IMR-90 (cell line): ENCODE measurements at regions not wholly inside any gene's neighbourhood (a gene's known extent, or its start where the extent isn't known, plus 50 kb on each side); places are given as distances from the start of the nearest gene placed in this dataset.

Experiments used
- ATAC-seq: fragments of 200-7000 bp; cut with Tn5 transposase; 2 replicates; pipeline ENCODE4 v1.9.1; 2020; ENCODE audit warnings: low read depth, mild to moderate bottlenecking, moderate library complexity
- BruUV-seq: library from RNA; stranded (reverse); fragments of 400-500 nt; replicated peaks from 2 replicates; lab custom pipeline; 2021; lab: Mats Ljungman, UMichigan
- CTCF ChIA-PET: fragments of 300-600 bp; formaldehyde crosslinking; extraction: SDS; loops from one replicate; lab custom pipeline; 2021; ENCODE audit warnings: antibody characterized with exemption; lab: Yijun Ruan, JAX
- POLR2A ChIA-PET: fragments of 300-600 bp; sonication (Branson Sonifier 250); formaldehyde crosslinking; loops from one replicate; lab custom pipeline; 2022; ENCODE audit warnings: antibody characterized with exemption; ENCODE audit not compliant: unreplicated experiment; lab: Charles Lee
- DNase-seq: peaks from one replicate; pipeline ENCODE4 v3.0.0; 2013
- H2AFZ ChIP-seq: replicated peaks from 2 replicates; pipeline ENCODE3; 2013; ENCODE audit warnings: low read length, mild to moderate bottlenecking; ENCODE audit not compliant: poor library complexity
- H2AK5ac ChIP-seq: 2 replicates; pipeline ENCODE4 v1.6.1; 2013; ENCODE audit warnings: low read depth, low read length, inconsistent platforms
- H2AK9ac ChIP-seq: replicated peaks from 2 replicates; pipeline ENCODE3; 2013; ENCODE audit warnings: mild to moderate bottlenecking, low read depth, low read length, moderate library complexity; ENCODE audit not compliant: poor library complexity
- H2BK120ac ChIP-seq: 2 replicates; pipeline ENCODE4 v1.6.1; 2013; ENCODE audit warnings: low read depth, low read length, inconsistent platforms
- H2BK15ac ChIP-seq: 3 replicates; pipeline ENCODE4 v1.6.1; 2013; ENCODE audit warnings: low read depth, low read length, inconsistent platforms
- H2BK20ac ChIP-seq: 2 replicates; pipeline ENCODE4 v1.6.1; 2013; ENCODE audit warnings: low read depth, mild to moderate bottlenecking, inconsistent platforms, low read length, moderate library complexity
- H2BK5ac ChIP-seq: 2 replicates; pipeline ENCODE4 v1.6.1; 2013; ENCODE audit warnings: mild to moderate bottlenecking, low read depth, low read length, inconsistent platforms; ENCODE audit not compliant: poor library complexity, severe bottlenecking
- H3K14ac ChIP-seq: replicated peaks from 2 replicates; pipeline ENCODE4 v1.6.1; 2013; ENCODE audit warnings: low read depth, low read length, inconsistent platforms
- H3K18ac ChIP-seq: 2 replicates; pipeline ENCODE4 v1.6.1; 2013; ENCODE audit warnings: low read depth, low read length, control low read depth
- H3K23ac ChIP-seq: 2 replicates; pipeline ENCODE4 v1.6.1; 2013; ENCODE audit warnings: low read depth, low read length, inconsistent platforms
- H3K27ac ChIP-seq: 2 replicates; pipeline ENCODE4 v1.5.1; 2013; ENCODE audit warnings: mild to moderate bottlenecking, control low read depth, low read length; ENCODE audit not compliant: insufficient read depth
- H3K27me3 ChIP-seq: 2 replicates; pipeline ENCODE4 v1.6.1; 2013; ENCODE audit warnings: low read length; ENCODE audit not compliant: control insufficient read depth, insufficient read depth
- H3K36me3 ChIP-seq: 2 replicates; pipeline ENCODE4 v1.6.1; 2013; ENCODE audit warnings: low read length, mixed read lengths; ENCODE audit not compliant: control insufficient read depth, insufficient read depth
- H3K4ac ChIP-seq: 2 replicates; pipeline ENCODE4 v1.6.1; 2013; ENCODE audit warnings: low read depth, low read length, inconsistent platforms
- H3K4me1 ChIP-seq: 2 replicates; pipeline ENCODE4 v1.6.1; 2013; ENCODE audit warnings: low read length, mixed read lengths; ENCODE audit not compliant: control insufficient read depth, insufficient read depth
- H3K4me2 ChIP-seq: 2 replicates; pipeline ENCODE4 v1.6.1; 2013; ENCODE audit warnings: low read depth, mild to moderate bottlenecking, control low read depth, low read length, moderate library complexity
- H3K4me3 ChIP-seq: 2 replicates; pipeline ENCODE4 v1.5.1; 2013; ENCODE audit warnings: low read depth, mild to moderate bottlenecking, control low read depth, low read length, moderate library complexity; ENCODE audit not compliant: insufficient read depth
- H3K56ac ChIP-seq: 2 replicates; pipeline ENCODE4 v1.6.1; 2013; ENCODE audit warnings: low read length, inconsistent platforms; ENCODE audit not compliant: insufficient read depth; ENCODE audit errors: extremely low read depth
- H3K79me1 ChIP-seq, 2 experiments: 2 replicates each; pipeline ENCODE4 v1.6.1; 2013; ENCODE audit warnings: low read length in 2 of 2, inconsistent platforms in 1 of 2, low read depth in 1 of 2
- H3K9ac ChIP-seq: 2 replicates; pipeline ENCODE4 v1.6.1; 2013; ENCODE audit warnings: low read depth, low read length, control low read depth
- H3K9me1 ChIP-seq: 2 replicates; pipeline ENCODE4 v1.6.1; 2013; ENCODE audit warnings: low read length, inconsistent platforms; ENCODE audit not compliant: insufficient read depth
- H3K9me3 ChIP-seq: 2 replicates; pipeline ENCODE4 v1.6.1; 2013; ENCODE audit warnings: low read length; ENCODE audit not compliant: control insufficient read depth, insufficient read depth
- H4K20me1 ChIP-seq: 2 replicates; pipeline ENCODE4 v1.6.1; 2013; ENCODE audit warnings: low read length, inconsistent platforms; ENCODE audit not compliant: insufficient read depth
- H4K5ac ChIP-seq: 2 replicates; pipeline ENCODE4 v1.6.1; 2013; ENCODE audit warnings: mild to moderate bottlenecking, low read depth, low read length, control low read depth
- H4K8ac ChIP-seq, 2 experiments: 2 replicates each; pipeline ENCODE4 v1.6.1; 2013; ENCODE audit warnings: low read depth in 2 of 2, low read length in 2 of 2, control low read depth in 1 of 2, inconsistent platforms in 1 of 2
- H4K91ac ChIP-seq: 2 replicates; pipeline ENCODE4 v1.6.1; 2013; ENCODE audit warnings: low read depth, low read length, inconsistent platforms; ENCODE audit not compliant: insufficient read depth
- CEBPB ChIP-seq: IDR thresholded peaks from 2 replicates; pipeline ENCODE4 v1.6.1; 2012; ENCODE audit warnings: low read depth, low read length, improper control_type of control experiment
- MAFK ChIP-seq: IDR thresholded peaks from 2 replicates; pipeline ENCODE4 v1.6.1; 2012; ENCODE audit warnings: low read depth, low read length, improper control_type of control experiment
- MXI1 ChIP-seq: IDR thresholded peaks from 2 replicates; pipeline ENCODE4 v1.6.1; 2012; ENCODE audit warnings: low read depth, mild to moderate bottlenecking, low read length, moderate library complexity, borderline replicate concordance
- NFE2L2 ChIP-seq: fragments of 150-350 bp; IDR thresholded peaks from 2 replicates; pipeline ENCODE4 v1.6.1; 2016; ENCODE audit warnings: low read depth, mild to moderate bottlenecking, low read length
- POLR2A ChIP-seq: IDR thresholded peaks from 2 replicates; pipeline ENCODE4 v1.6.1; 2012; ENCODE audit warnings: mild to moderate bottlenecking, low read depth, low read length
- RAD21 ChIP-seq: IDR thresholded peaks from 2 replicates; pipeline ENCODE4 v1.6.1; 2012; ENCODE audit warnings: low read length, improper control_type of control experiment
- WGBS, 2 experiments: methylation state at CpG; one replicate each; pipeline versions ENCODE4 v1.1.5 to v1.1.7; 2013; ENCODE audit warnings: missing lambda C conversion rate in 2 of 2; ENCODE audit not compliant: insufficient read length in 1 of 2; ENCODE audit errors: extremely low coverage in 2 of 2; 5-methylcytosine and 5-hydroxymethylcytosine counted together
- dilution Hi-C: fragments of 300-500 bp; cut with HindIII; formaldehyde crosslinking; loops from one replicate; pipeline ENCODE4 v1.14.3; 2018; ENCODE audit warnings: low sequenced_read_pairs; ENCODE audit not compliant: unreplicated experiment
- in situ Hi-C: fragments of 300-500 bp; cut with MboI; formaldehyde crosslinking; loops from 3 replicates; pipeline ENCODE4 v1.14.3; 2019; ENCODE audit warnings: low sequenced_read_pairs, inconsistent platforms, mixed read lengths
- intact Hi-C: fragments of 100-400 bp; cut with micrococcal nuclease; formaldehyde crosslinking; loops from 2 replicates; pipeline ENCODE4 v1.10.0; 2022

- no peaks in the 10 kb centered on the region for H4K20me1 ChIP-seq
- H3K4me3 ChIP-seq = no peak overlapping the region
- no peak for DNase-seq
- H3K79me1 ChIP-seq = no peaks in the 10 kb centered on the region
- in situ Hi-C loops = no loop called here
- H3K9me1 ChIP-seq = no peaks in the 10 kb centered on the region
- TF ChIP-seq POLR2A = no peak
- no peak for TF ChIP-seq NFE2L2
- no peak for TF ChIP-seq MXI1
- no peak for TF ChIP-seq MAFK
- no peak for TF ChIP-seq CEBPB
- no peak for TF ChIP-seq RAD21
- no peak overlapping the region for H4K8ac ChIP-seq
- H3K27me3 ChIP-seq = peaks cover 2% of the 10 kb centered on the region; the same call in 1 of the 2 replicates
- no peak overlapping the region for H2AK5ac ChIP-seq
- intact Hi-C loops = no loop called here
- H3K4me1 ChIP-seq = no peaks in the 10 kb centered on the region
- POLR2A ChIA-PET = no interaction called here
- 70% methylated on average over 2 of the region's 11 CpGs; no CpG with 5 or more reads in 1 of the 2 experiments for WGBS, 2 experiments
- no peak overlapping the region for H3K9ac ChIP-seq
- H3K27ac ChIP-seq = no peak overlapping the region
- H2AFZ ChIP-seq = no peak overlapping the region
- CTCF ChIA-PET = no interaction called here
- H2BK5ac ChIP-seq = no peak overlapping the region
- H3K4ac ChIP-seq = no peak overlapping the region
- no peak overlapping the region for H2BK15ac ChIP-seq
- no peak overlapping the region for H3K56ac ChIP-seq
- H3K18ac ChIP-seq = no peak overlapping the region
- H4K91ac ChIP-seq = no peak overlapping the region
- H3K36me3 ChIP-seq = no peaks in the 10 kb centered on the region
- H3K14ac ChIP-seq = no peak overlapping the region
- H3K9me3 ChIP-seq = no peaks in the 10 kb centered on the region
- ATAC-seq = no peak
- BruUV-seq = no TSS peak
- no peak overlapping the region for H4K5ac ChIP-seq
- dilution Hi-C loops = no loop called here
- H2AK9ac ChIP-seq = no peak overlapping the region
- H2BK20ac ChIP-seq = no peak overlapping the region
- H3K23ac ChIP-seq = no peak overlapping the region
- no peak overlapping the region for H3K4me2 ChIP-seq
- H2BK120ac ChIP-seq = no peak overlapping the region
These were observed 115.3 kb downstream of the AASDH start for GRCh38 chr4:56272003-56272402.
